ENCODE measurements at regions not wholly inside any gene's neighbourhood (a gene's known extent, or its start where the extent isn't known, plus 50 kb on each side); places are given as distances from the start of the nearest gene placed in this dataset.

GRCh38 chr6:234706-235372, 57.4 kb upstream of the DUSP22 start:
- Histone ChIP-seq H3K36me3 (no peaks in the 10 kb centered on the region), H3K4me1 (peaks cover 11% of the 10 kb centered on the region), H3K9me3 (no peaks in the 10 kb centered on the region), H3K27ac (no peak overlapping the region), H3K27me3 (ENCODE audit: low read depth) (no peaks in the 10 kb centered on the region), H3K4me3 (no peak overlapping the region)
- no peak for TF ChIP-seq CTCF (IDR thresholded peaks at IDR 0.05)
- ATAC-seq: no peak
- no peak for DNase-seq
- intact Hi-C loops (cut with DNase I): no loop called here

- H3K27ac ChIP-seq: peak overlapping the region; percentile 71
- peak; percentile 61 to 71 for ATAC-seq
- TF ChIP-seq CTCF (IDR thresholded peaks at IDR 0.05): no peak
These were observed 56.4 kb upstream of the DUSP22 start for GRCh38 chr6:235763-236360.

GRCh38 chr6:236519-236918, 55.8 kb upstream of the DUSP22 start:
- Histone ChIP-seq H3K4me3 (peak overlapping the region; percentile 31), H3K4me1 (peaks cover 11% of the 10 kb centered on the region), H3K27ac (peak overlapping the region; percentile 71), H3K36me3 (no peaks in the 10 kb centered on the region), H3K27me3 (ENCODE audit: low read depth) (no peaks in the 10 kb centered on the region), H3K9me3 (no peaks in the 10 kb centered on the region)
- DNase-seq (no peak), ATAC-seq (no peak)
- intact Hi-C loops (cut with DNase I): no loop called here
- TF ChIP-seq CTCF (IDR thresholded peaks at IDR 0.05): no peak

More at GRCh38 chr6:235763-236360, 56.4 kb upstream of the DUSP22 start:
- H3K4me1 ChIP-seq: peaks cover 11% of the 10 kb centered on the region
- H3K4me3 ChIP-seq: peak overlapping the region; percentile 31
- no peaks in the 10 kb centered on the region for H3K9me3 ChIP-seq
- no peaks in the 10 kb centered on the region for H3K36me3 ChIP-seq
- DNase-seq: no peak
- intact Hi-C loops (cut with DNase I): no loop called here
- no peaks in the 10 kb centered on the region for H3K27me3 ChIP-seq (ENCODE audit: low read depth)

- no peaks in the 10 kb centered on the region for H3K27me3 ChIP-seq (ENCODE audit: low read depth)
- H3K36me3 ChIP-seq: no peaks in the 10 kb centered on the region
- H3K9me3 ChIP-seq: no peaks in the 10 kb centered on the region
- H3K4me1 ChIP-seq: peaks cover 11% of the 10 kb centered on the region
- H3K4me3 ChIP-seq: no peak overlapping the region
- ATAC-seq: no peak
- no peak for TF ChIP-seq CTCF (IDR thresholded peaks at IDR 0.05)
- intact Hi-C loops (cut with DNase I): no loop called here
- no peak for DNase-seq
- H3K27ac ChIP-seq: no peak overlapping the region
These were observed 52.1 kb upstream of the DUSP22 start for GRCh38 chr6:240151-240550.

- Histone ChIP-seq H3K36me3 (no peaks in the 10 kb centered on the region), H3K27ac (no peak overlapping the region), H3K9me3 (no peaks in the 10 kb centered on the region), H3K27me3 (ENCODE audit: low read depth) (no peaks in the 10 kb centered on the region), H3K4me1 (peaks cover under 1% of the 10 kb centered on the region), H3K4me3 (no peak overlapping the region)
- intact Hi-C loops (cut with DNase I): no loop called here
- no peak for DNase-seq
- ATAC-seq: no peak
- no peak for TF ChIP-seq CTCF (IDR thresholded peaks at IDR 0.05)
These were observed 50.9 kb upstream of the DUSP22 start for GRCh38 chr6:241336-241865.

Measured in lower lobe of right lung (tissue), 2 donors.